ENCODE measurements at regions not wholly inside any gene's neighbourhood (a gene's known extent, or its start where the extent isn't known, plus 50 kb on each side); places are given as distances from the start of the nearest gene placed in this dataset.

DNA sequence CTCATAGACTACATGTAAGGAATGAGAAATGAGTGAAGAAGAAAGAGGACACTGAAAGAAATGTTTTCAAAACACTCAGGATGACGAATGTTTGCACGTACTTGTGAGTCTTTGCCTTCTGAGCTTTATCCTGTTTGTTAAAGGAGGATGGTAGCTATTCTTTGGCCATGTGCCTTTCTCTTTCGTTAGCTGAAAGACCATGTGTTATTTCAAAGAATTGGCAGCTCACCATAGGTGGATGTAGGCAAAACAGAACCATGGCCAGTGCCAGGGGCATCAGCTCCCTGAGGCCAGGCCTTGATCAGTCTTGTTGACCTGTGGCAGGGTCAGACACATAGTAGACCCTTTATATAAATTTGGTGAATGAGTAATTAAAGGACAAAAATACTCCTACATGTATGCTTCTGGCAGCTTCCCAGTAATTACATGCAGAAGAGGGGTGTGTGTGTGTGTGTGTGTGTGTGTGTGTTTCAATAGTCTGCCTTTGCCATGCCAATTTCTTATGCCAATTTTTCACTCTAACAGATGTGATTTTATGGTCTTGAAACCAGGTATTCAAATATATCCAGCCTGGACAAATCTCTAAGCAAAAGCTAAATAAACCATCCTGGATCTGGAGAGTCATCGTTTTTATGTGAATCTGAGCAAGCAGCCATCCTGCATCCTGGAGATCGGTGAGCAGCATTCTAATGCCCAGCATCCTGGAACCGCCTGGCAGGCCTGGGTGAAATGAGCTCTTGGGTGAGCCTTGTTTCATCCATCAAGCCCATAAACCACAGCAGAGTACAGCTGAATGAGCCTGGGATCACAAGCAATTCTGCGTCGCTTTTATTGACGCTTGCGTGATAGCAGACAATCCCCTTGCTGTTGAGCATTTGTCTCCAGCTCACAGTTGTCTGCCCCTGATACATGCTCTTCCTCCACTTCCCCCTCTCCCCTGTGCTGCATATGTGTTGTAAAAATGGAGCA lies 475.4 kb downstream of the MED10 start:
- TF ChIP-seq, protein P1, sequence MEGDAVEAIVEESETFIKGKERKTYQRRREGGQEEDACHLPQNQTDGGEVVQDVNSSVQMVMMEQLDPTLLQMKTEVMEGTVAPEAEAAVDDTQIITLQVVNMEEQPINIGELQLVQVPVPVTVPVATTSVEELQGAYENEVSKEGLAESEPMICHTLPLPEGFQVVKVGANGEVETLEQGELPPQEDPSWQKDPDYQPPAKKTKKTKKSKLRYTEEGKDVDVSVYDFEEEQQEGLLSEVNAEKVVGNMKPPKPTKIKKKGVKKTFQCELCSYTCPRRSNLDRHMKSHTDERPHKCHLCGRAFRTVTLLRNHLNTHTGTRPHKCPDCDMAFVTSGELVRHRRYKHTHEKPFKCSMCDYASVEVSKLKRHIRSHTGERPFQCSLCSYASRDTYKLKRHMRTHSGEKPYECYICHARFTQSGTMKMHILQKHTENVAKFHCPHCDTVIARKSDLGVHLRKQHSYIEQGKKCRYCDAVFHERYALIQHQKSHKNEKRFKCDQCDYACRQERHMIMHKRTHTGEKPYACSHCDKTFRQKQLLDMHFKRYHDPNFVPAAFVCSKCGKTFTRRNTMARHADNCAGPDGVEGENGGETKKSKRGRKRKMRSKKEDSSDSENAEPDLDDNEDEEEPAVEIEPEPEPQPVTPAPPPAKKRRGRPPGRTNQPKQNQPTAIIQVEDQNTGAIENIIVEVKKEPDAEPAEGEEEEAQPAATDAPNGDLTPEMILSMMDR (IDR thresholded peaks at IDR 0.05), result no peak
- TF ChIP-seq POLR2A (IDR thresholded peaks at IDR 0.05), result no peak
